GM19043 (cell line): ENCODE measurements at regions not wholly inside any gene's neighbourhood (a gene's known extent, or its start where the extent isn't known, plus 50 kb on each side); places are given as distances from the start of the nearest gene placed in this dataset.
A peak's percentile ranks its signal among the peaks of the same experiment; 100 is the strongest.

Experiments used
- ATAC-seq: cut with Tn5 transposase; IDR thresholded peaks from one replicate; pipeline ENCODE4 v1.9.1; 2021; ENCODE audit warnings: low read depth; ENCODE audit not compliant: unreplicated experiment

- no peak for ATAC-seq
Observed at GRCh38 chr7:142425281-142425680, 167.4 kb upstream of the PRSS58 start.

- ATAC-seq = no peak
Observed at GRCh38 chr7:142422621-142423020, 164.8 kb upstream of the PRSS58 start.

DNA sequence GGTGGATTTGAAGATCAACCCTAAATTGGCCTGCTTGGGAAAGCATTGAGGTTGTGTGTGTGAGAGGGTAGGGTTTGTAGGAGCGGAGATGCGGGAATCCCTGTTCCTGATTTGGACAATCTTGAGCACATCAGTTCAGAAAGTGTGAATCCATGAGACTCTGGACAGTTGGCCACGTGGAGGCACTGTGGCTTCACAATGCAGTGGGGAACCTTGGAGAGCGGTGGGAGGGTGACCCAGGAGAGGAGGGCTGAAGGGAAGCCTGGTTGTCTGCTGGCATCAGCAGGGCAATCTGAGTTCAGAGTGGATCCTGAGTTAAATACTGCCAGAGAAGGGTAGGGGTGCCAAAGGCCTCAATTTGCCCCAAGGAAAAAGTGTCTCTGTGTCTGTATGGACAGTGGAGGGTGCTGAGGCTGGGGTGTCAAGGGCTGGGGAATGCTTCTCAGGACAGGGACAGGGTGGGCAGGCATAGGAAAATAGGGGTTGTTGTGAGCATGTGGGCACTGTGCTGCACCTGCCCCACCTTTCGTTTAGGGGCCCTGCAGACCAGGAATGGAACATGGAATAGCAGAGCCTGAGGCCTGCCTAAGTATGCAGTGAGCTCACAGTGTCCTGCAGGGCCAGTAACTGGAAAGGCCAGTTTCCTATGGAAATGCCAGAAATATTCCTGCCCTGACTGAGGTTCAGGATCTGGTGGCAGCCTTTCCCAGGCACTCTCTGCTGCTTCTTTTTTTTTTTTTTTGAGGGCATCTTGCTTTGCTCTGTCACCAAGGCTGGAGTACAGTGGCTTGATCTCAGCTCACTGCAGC lies 162.9 kb upstream of the PRSS58 start:
- ATAC-seq = no peak

DNA sequence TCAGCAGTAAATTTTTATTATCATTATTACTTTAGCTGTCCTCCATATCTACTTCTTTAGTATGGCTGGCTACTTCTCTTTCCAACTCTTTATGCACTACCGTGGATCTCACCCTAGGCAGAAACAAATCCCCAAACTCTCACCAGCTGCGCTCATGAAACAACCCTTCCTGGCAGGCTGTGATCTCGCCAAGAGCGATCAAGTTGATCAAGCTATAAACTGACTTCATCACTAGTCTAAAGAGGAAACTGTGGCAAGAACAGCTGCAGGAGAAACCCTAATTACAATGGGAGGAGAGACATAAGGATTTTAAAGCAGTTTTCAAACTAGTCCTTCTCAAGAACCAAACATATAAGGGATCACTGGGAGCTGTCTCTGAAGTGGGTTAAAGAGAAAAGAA lies 160.5 kb upstream of the PRSS58 start:
- no peak for ATAC-seq

DNA sequence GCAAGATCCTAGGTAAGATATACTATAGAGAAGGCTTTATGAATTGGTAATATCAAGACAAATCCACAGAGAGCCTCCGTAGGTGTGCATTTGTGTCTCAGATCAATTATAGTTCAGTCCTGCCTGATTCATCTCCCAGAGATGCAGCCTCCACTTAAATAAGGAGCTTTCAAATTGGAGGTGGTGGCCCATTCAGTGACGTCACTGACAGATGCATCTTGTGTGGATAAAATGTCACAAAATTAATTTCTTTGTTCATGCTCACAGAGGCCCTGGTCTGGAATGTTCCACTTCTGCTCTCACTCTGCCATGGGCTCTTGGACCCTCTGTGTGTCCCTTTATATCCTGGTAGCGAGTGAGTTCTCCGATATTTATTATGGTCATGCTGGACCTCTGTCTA lies 157.1 kb upstream of the PRSS58 start:
- no peak for ATAC-seq

- ATAC-seq = peak; percentile 86
Observed at GRCh38 chr7:142414135-142414534, 156.3 kb upstream of the PRSS58 start.

DNA sequence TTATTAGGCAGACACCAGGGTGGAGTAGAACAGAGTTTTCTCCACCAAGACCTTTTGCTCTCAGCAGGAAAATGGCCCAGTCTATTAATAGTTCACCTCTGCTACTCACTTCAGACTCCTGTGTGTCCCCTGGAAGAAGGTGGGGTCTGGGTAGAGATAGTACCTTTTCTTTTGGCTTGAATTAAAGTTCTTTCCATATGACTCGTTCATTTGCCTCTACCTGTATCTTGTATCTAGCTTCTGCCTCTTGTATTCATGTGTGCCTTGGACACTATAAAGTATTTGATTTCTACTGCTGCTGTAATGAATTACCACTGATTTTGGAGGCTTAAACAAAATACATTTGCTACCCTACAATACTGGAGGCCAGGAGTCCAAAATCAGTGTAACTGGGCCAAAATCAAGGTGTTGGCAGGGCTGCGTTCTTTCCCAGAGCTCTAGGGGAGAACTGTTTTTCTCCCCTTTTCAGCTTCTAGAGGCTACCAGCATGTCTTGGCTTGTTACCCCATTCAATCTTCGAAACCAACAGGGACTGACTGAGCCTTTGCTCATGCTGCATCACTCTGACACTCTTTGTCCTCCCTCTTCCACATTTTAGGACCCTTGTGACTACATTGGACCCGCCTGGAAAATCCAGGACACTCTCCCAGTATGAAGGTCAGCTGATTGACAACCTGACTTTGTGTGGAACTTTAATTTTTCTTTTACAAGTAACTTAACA lies 155.6 kb upstream of the PRSS58 start:
- no peak for ATAC-seq

DNA sequence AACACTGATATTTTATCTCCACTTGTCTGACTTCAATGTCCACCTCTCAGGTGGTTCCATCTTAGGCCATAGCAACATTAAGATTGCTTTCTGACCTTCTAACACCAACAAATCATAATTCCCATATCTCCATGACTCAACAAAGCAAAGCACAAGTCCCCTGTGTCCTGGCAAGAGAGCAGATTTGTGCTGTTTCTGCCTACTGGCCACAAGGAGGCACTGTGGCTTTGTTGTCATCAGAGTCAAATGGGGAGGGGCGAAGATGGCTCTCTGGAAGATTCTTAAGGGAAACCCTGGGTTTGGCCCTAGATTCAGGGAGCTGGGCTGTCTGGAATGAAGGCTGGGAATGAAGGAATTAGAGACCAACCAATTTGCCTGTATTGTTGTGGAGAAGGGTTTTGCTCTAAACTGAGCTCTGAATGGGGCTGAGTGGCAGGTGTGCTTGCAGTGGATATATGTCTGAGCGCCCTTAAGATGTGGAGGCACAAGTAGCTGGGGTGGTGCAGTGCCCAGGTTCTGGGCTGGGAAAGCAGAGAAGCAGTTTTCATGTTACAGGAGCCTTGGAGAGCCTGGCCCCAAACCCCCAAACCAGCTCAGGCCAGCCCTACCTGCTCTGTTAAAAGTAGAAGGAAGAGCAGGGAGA lies 154.8 kb upstream of the PRSS58 start:
- ATAC-seq = peak; percentile 66

DNA sequence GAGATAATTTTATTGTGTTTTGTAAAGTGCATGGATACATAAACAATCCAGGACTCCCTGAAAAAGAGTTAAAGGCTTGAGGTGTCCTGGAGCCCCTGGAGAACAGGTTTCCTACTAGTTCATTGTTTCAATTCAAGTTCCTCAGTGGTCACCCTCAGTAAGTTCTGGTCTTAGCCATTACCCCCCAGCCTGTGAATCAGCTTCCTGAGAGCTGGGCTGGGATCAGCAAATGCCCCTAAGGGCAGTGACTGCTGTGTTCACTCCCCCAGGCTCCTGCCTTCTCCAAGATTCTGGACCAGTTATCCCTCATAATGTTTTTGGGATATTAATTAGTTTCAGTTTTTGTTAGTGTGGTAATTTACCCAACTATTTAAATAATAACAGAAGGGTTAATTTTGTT lies 151.6 kb upstream of the PRSS58 start:
- ATAC-seq = no peak

- ATAC-seq = no peak
Observed at GRCh38 chr7:142408794-142409193, 150.9 kb upstream of the PRSS58 start.

DNA sequence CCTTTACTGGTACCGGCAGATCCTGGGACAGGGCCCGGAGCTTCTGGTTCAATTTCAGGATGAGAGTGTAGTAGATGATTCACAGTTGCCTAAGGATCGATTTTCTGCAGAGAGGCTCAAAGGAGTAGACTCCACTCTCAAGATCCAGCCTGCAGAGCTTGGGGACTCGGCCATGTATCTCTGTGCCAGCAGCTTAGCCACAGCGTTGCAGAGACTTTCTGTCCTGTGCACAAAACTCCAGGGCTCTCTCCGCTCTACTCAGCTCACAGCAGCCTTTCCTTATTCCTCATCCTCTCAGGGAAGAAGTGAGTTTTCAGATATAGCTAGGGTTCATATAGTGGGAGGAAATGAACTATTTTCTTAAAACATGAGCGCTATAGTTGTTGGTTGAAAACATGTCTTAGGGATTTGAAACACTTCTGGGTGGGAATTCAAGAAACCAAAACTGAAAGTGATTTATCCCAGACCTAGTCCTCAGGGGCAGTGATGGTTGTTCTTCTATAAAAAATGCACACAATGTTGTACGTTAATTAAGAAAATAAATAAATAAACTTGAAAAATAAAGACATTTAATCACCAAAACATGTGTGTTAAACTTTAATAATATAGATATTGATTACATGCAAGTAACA lies 150.2 kb upstream of the PRSS58 start:
- no peak for ATAC-seq

DNA sequence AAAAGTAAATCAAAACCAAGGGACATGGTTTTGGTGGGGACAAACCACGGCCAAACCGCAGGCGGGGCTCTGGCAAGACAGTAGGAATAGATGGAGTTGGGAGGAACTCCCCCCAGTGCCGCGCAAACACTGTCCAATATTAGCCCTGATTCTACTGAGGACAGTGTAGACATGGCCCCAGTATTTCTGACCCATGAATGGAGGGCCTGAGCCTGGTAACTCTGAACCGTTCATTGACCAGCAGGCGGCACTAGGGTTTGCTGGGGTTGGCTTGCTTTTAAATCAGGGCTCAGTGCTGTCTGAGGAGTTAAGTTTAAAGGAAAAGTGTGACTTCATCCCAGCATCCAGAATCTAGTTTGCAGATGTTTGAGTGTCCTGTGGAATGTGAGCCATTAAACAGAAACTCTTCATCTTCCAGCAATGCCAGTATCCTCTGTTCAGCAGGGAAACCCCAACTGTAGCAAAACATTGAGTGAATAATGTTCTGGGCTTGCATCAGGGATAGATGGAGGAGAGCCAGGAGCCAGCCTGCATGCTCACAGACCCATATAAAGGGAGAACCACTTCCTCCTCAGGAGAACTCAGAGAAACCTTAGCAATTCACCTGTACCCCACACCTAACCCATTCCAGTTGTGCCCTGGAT lies 147.4 kb upstream of the PRSS58 start:
- no peak for ATAC-seq

DNA sequence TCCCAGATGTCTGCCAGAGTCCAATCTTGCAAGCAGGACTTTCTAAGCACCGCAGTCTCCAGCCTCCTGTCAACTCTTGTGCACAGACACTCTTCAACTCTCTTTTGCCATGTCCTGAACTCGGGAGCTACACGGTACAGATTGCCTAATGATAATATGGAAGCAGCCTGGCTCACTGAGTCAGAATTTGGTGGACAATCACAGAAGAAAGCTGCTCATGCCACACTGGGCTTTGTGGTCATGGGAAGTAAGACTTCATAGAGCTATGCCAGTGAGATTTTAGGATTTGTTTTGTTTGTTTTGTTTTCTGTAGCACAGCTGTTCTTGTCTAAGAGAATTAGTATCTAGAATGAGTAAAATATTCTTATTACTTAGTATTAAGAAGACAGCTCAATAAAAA lies 144.1 kb upstream of the PRSS58 start:
- ATAC-seq = no peak

- no peak for ATAC-seq
Observed at GRCh38 chr7:142400042-142400533, 142.2 kb upstream of the PRSS58 start.

DNA sequence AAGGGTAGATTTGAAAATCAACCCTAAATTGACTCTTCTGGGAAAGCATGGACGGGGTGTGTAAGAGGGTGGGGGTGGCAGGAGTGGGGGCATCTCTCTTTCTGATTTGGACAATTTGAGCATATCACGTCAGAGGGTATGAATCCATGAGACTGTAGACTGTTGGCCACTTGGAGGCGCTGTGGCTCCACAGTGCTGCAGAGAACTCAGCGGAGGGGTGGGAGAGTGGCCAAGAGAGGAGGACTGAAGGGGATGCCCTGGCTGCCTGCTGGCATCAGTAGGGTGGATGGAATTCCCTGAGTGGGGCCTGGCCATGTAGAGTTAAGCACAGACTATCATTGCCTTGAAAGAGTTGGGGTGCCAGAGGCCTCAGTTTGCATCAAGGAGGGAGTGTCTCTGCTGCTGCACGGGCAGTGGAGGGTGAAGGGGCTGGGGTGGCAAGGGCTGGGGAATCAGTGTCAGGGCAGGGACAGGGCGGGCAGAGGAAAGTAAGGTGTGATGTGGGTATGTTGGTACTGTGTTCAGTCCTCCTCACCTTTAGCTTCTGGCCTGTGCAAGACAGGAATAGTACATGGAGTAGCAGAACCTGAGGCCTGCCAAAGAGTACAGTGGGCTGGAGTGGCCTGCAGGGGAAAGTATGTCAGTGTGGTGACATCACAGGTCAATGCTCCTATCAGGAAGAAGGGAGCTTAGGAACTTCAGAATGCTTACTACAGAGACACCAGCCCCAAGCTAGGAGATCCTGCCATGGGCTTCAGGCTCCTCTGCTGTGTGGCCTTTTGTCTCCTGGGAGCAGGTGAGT lies 133.5 kb upstream of the PRSS58 start:
- ATAC-seq = no peak

DNA sequence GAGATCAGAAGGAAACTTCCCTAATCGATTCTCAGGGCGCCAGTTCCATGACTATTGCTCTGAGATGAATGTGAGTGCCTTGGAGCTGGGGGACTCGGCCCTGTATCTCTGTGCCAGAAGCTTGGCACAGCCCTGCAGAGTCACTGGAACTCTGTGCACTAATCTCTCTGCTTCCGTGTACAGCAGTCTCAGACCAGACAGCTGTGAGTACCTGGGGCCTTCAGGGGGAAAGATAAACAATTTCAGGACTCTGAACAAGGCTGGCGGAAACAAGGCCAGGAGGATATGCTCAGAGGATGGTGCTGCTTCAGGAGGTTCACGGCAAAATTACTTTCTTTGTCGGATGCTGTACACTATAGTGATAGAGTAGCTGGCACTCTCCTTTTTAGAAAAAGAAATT lies 131.7 kb upstream of the PRSS58 start:
- ATAC-seq = no peak

GRCh38 chr7:142385491-142386340 lies 127.9 kb upstream of the PRSS58 start:
- ATAC-seq = peak; percentile 61

GRCh38 chr7:142384493-142384922 lies 126.7 kb upstream of the PRSS58 start:
- ATAC-seq = peak; percentile 41
